Hematopoietic multipotent progenitor cell treated with erythropoietin and hydrocortisone succinate and interleukin-3 and kit ligand, for 15 days (in vitro differentiated cells): ENCODE measurements at regions not wholly inside any gene's neighbourhood (a gene's known extent, or its start where the extent isn't known, plus 50 kb on each side); places are given as distances from the start of the nearest gene placed in this dataset.

Source experiments
- DNase-seq: peaks from one replicate; pipeline ENCODE4 v3.0.0-alpha.2; 2015; ENCODE audit warnings: low spot score

- DNase-seq, result no peak
Measured at GRCh38 chr5:61828856-61829255, 477.1 kb upstream of the KIF2A start.

GRCh38 chr5:61831736-61832135, 474.3 kb upstream of the KIF2A start:
- DNase-seq, result no peak

- DNase-seq, result no peak
Measured at GRCh38 chr5:61837788-61838187, 468.2 kb upstream of the KIF2A start.

- no peak for DNase-seq
Measured at GRCh38 chr5:61840361-61840760, 465.6 kb upstream of the KIF2A start.

DNA sequence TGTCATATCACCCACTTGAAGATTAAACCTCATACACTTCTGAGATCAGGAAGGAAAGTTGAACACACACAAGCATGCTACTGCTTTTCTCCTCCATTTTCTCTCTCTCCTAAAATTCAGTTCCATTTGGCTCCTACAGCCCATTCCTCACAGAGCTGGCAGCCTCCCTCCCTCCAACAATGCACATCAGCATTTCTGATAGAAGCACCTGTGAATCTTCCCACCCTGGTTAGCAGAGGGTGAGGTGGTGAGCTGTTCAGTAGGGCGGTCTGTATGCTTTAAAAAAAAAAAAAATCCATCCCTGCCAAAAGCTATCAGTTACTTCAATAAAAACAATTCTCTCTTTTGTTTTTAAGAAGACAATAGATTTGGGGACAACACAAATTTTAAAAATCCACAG, 463.2 kb upstream of the KIF2A start:
- DNase-seq, result no peak

- no peak for DNase-seq
Measured at GRCh38 chr5:61850696-61851095, 455.3 kb upstream of the KIF2A start.

DNA sequence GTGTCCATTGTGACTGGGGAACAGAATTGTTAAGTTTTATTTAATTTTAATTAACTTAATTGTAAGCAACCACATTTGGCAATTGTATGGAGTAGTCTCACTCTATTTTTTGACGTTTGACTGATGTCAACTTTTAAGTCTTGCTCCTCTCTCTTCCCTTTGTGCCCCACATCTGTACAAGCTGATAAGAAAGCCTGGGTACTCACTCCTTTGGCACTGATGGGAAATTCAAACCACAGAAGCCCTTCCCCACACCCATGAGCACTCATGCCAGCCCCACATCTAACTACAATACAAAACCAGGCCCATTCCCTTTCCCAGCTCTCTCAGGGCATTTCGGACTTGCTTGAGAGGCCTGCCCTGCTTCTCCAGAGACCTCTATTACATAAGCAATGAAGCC, 451.5 kb upstream of the KIF2A start:
- no peak for DNase-seq

DNA sequence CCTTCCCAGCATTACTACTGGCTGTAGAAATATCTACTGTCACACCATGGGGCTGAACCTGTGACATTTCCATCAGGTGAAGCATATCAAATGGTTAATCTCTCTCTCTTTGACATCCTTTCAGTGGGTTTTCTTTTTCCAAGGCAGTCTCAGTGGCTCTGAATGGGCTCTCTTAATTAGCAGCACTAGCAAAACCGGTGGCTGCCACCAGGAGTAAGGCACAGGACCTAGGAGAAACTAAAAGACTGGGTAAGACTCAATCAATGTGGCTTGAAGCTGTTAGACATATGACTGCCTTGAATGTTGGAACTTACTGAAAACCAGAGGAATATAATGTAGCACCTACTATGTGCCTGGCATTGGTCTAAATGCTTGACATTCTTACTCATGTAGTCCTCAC, 445.0 kb upstream of the KIF2A start:
- DNase-seq, result no peak

- DNase-seq, result no peak
Measured at GRCh38 chr5:61866930-61867329, 439.1 kb upstream of the KIF2A start.

GRCh38 chr5:61869333-61869732, 436.7 kb upstream of the KIF2A start:
- no peak for DNase-seq

GRCh38 chr5:61878471-61878870, 427.5 kb upstream of the KIF2A start:
- no peak for DNase-seq

DNA sequence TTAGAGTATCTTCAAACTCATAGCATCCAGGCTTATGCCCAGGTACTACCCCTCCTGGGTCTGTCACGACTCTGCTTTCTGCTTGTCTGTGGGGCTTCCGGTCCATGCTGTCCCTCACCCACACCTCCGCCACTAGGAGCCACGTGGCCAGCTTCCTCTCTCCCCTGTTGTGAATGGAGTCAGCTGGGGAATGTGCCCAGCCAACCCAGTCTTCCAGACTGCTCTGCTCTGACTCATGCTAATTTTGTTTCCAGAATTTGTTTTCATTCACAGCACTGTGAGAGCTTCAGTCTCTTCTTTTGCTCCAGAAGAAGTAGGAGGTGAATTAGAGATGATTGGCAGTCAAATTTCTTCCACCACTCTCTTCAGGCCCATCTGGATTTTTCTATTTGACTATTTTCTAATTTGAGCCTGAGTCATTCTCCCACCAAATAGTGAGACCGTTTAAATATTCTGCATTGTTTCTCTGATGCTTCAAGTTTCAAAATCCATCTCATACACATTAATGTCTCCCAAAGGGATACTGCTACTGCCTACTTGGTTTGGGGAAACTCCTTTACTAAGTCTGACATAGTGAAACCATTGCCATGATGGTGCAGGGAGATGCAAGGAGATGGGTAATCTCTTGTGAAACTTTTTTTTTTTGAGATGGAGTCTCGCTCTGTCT, 424.1 kb upstream of the KIF2A start:
- DNase-seq, result no peak

- no peak for DNase-seq
Measured at GRCh38 chr5:61882901-61883500, 423.0 kb upstream of the KIF2A start.

- no peak for DNase-seq
Measured at GRCh38 chr5:61884252-61884855, 421.7 kb upstream of the KIF2A start.

GRCh38 chr5:61886214-61886613, 419.8 kb upstream of the KIF2A start:
- no peak for DNase-seq

- DNase-seq, result no peak
Measured at GRCh38 chr5:61887271-61887670, 418.7 kb upstream of the KIF2A start.

DNA sequence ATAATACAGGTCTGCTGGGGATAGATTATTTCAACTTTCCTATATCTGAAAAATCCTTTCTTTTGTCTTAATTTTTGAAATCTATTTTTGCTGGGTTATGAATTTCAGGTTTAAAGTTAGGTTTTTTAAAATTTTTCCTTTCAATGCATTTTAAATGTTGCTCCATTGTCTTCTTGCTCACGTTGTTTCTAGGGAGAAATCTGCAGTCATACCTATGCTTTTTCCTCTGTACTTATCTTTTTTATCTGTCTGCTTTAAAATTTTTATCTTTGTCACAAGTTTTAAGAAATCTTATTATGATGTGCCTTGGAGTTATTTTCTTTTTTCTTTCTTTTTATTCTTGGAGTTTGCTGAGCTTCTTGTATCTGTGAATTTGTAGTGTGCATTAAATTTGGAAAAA, 412.0 kb upstream of the KIF2A start:
- no peak for DNase-seq

DNA sequence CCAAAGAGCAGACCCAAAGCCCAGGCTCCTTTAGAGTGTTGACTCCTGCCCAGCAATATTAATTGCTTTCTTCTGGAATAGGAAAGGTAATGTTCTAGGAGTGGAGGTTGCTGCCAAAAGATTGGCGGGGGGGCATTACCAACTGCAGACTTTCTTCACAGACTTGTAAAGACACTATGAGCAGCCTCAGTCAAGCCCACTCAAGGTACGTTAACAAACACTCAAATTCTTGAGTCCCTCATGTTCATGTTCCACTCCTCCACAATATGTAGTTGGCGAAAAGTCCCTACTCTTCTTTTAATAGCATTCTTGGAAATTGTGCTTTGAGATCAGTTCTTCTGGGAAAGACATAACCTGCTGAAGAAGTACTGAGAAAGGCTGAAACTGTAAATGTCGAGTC, 409.2 kb upstream of the KIF2A start:
- DNase-seq, result no peak

DNA sequence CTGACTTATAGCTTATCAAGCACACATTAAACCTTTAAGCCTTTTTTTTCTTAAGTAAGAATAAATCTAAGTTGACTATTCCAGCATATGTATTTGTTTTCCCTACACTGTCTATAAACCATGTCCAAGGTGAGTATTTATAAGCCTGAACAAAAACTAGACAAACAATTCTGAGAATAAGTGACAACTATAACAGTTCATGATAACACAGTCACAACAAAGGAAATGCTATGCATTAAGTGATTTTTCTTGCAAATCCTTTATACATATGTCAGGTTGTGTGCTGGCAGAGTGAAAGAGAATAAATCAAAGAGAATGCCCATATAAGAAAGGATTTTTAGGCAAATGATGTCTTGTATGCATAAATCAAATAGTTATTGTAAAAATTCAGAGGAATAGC, 408.8 kb upstream of the KIF2A start:
- no peak for DNase-seq

GRCh38 chr5:61901997-61902396, 404.0 kb upstream of the KIF2A start:
- DNase-seq, result no peak

DNA sequence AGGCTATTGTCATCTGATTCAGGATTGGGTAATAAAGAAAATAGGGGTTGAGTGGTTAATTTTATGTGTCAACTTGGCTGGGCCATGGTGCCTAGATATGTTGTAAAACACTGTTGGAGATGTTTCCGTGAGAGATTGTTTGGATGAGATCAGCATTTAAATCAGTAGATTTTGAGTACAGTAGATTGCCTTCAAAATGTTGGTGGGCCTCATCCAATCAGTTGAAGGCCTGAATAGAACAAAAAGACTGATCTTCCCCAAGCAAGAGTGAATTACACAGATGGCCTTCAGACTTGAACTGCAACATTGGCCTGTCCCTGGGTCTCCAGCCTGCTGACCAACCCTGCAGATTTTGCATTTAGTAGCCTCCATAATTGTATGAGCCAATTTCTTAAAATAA, 401.3 kb upstream of the KIF2A start:
- no peak for DNase-seq

- no peak for DNase-seq
Measured at GRCh38 chr5:61905613-61906012, 400.4 kb upstream of the KIF2A start.

- no peak for DNase-seq
Measured at GRCh38 chr5:61906820-61907219, 399.2 kb upstream of the KIF2A start.

GRCh38 chr5:61907995-61908394, 398.0 kb upstream of the KIF2A start:
- DNase-seq, result no peak
